Adrenal gland (tissue), 9 donors: ENCODE measurements at regions not wholly inside any gene's neighbourhood (a gene's known extent, or its start where the extent isn't known, plus 50 kb on each side); places are given as distances from the start of the nearest gene placed in this dataset.

Experiments used
- DNase-seq, 7 donors: peaks; one replicate each; pipeline ENCODE4 v3.0.0-alpha.2; 2019 to 2020
- H3K27ac ChIP-seq, 5 donors: fragments of 200-600 bp; sonication (generic) in 4 of 5; 1 replicate in 3 of 5; 2 replicates in 2 of 5; pipeline versions ENCODE4 v1.5.1 to v1.8.0; 2016 to 2020; ENCODE audit warnings: mild to moderate bottlenecking in 1 of 5
- H3K27me3 ChIP-seq: fragments of 200-600 bp; 2 replicates; pipeline ENCODE4 v1.8.0; 2021
- H3K36me3 ChIP-seq, 2 donors: fragments of 200-600 bp; replicated peaks in 1 of 2; 1 replicate in 1 of 2; 2 replicates in 1 of 2; pipeline versions ENCODE4 v1.5.1 to v1.8.0; 2018 to 2022
- H3K4me1 ChIP-seq, 2 donors: fragments of 200-600 bp; replicated peaks in 1 of 2; 1 replicate in 1 of 2; 2 replicates in 1 of 2; pipeline versions ENCODE4 v1.5.1 to v1.8.0; 2018 to 2021
- H3K4me3 ChIP-seq, 4 donors: fragments of 200-600 bp; sonication (generic) in 3 of 4; one replicate each; pipeline ENCODE4 v1.5.1; 2016 to 2018
- H3K9me3 ChIP-seq, 3 donors: fragments of 200-600 bp; sonication (generic) in 1 of 3; replicated peaks in 1 of 3; 1 replicate in 2 of 3; 2 replicates in 1 of 3; pipeline versions ENCODE4 v1.5.1 to v1.8.0; 2016 to 2021
- POLR2A ChIP-seq, 2 donors: fragments of 450-650 bp; IDR thresholded peaks; one replicate each; pipeline ENCODE4 v1.6.1; 2017; ENCODE audit warnings: antibody characterized with exemption in 2 of 2, mild to moderate bottlenecking in 2 of 2, moderate library complexity in 1 of 2
- WGBS, 4 donors: extraction: QIAGEN DNeasy Blood & Tissue Kit in 2 of 4; methylation state at CpG; one replicate each; pipeline versions ENCODE4 v1.1.5 to v1.1.7; 2013 to 2017; 5-methylcytosine and 5-hydroxymethylcytosine counted together
- intact Hi-C, 2 donors: fragments of 100-400 bp; cut with DNase I; formaldehyde crosslinking; loops; one replicate each; pipeline versions ENCODE4 v1.14.1 to v1.15.0; 2022 to 2023
- TF ChIP-seq, protein P1 (sequence below), 6 experiments: fragments of 450-650 bp in 4 of 6; fragments of 200-600 bp in 2 of 6; sonication (generic) in 1 of 6; IDR thresholded peaks; 1 replicate in 5 of 6; 2 replicates in 1 of 6; pipeline versions ENCODE4 v1.5.1 to v1.8.0; 2016 to 2021; ENCODE audit warnings: antibody characterized with exemption in 6 of 6, mild to moderate bottlenecking in 2 of 6, moderate library complexity in 1 of 6
- donor health status: healthy with polysubstance abuse.
- donor health status: Bipolar disorder and iron deficiency.
- donor health status: DM: yes; HTN: yes; CAD: no.
- donor health status: DM: no; HTN: no; CAD: no.
- donor health status: DM: no; HTN: no; CAD: no.

DNA sequence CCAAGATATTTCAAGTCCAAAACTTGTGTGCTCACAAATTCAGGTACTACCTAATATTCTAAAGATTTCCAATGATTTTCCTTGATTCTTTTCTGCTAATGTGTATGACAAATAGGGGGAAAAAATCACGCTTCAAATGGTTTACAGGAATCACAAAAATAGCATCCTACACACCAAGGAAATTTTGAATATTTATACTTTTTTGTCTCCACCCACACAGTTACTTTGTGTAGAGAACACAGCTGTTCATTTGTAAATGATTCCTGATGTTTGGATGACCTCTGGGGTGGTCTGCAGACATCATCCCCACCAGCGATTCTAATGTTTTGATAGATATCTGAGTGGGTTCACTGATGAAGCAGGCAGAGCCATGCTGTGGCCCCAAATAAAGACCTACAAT is 260.6 kb upstream of the NCKAP5 start:
- Histone ChIP-seq H3K4me1 (no peaks in the 10 kb centered on the region), H3K27me3 (no peaks in the 10 kb centered on the region), H3K4me3 (no peak overlapping the region), H3K9me3 (no peaks in the 10 kb centered on the region), H3K27ac (no peak overlapping the region), H3K36me3 (no peaks in the 10 kb centered on the region)
- TF ChIP-seq, protein P1, sequence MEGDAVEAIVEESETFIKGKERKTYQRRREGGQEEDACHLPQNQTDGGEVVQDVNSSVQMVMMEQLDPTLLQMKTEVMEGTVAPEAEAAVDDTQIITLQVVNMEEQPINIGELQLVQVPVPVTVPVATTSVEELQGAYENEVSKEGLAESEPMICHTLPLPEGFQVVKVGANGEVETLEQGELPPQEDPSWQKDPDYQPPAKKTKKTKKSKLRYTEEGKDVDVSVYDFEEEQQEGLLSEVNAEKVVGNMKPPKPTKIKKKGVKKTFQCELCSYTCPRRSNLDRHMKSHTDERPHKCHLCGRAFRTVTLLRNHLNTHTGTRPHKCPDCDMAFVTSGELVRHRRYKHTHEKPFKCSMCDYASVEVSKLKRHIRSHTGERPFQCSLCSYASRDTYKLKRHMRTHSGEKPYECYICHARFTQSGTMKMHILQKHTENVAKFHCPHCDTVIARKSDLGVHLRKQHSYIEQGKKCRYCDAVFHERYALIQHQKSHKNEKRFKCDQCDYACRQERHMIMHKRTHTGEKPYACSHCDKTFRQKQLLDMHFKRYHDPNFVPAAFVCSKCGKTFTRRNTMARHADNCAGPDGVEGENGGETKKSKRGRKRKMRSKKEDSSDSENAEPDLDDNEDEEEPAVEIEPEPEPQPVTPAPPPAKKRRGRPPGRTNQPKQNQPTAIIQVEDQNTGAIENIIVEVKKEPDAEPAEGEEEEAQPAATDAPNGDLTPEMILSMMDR (IDR thresholded peaks at IDR 0.05) = no peak
- TF ChIP-seq POLR2A (IDR thresholded peaks at IDR 0.05) = no peak
- no peak for DNase-seq
- 36 to 49% (median 41%) methylated on average over 2 of the region's 2 CpGs for WGBS, 4 donors
- intact Hi-C loops = no loop called here

DNA sequence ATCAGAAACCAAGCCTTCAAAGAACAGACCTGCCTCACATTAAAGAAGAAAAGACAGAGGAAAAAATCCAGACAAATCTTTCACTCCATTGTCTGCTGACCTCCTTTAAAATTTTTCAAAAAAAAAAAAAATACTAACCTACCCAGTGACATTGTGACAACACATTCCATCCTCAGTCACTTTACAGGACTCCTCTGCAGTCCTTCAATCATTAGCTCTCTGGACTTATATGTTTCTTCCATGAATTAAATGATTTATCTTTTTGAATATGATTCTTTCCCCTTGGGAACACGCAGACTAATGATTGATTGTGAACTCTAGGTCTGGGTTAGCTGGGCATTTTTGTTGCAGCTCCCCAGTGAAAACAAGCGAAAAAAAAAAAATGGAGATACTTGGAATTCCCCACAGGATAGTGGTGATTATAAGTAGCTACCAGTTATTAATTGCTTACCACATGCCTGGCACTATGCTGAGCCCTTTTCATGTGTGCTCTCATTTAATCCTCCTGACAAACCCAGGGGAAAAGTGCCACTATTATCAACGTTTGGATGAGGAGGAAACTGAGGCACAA is 261.3 kb upstream of the NCKAP5 start:
- H3K4me1 ChIP-seq = no peaks in the 10 kb centered on the region
- H3K4me3 ChIP-seq = no peak overlapping the region
- no peaks in the 10 kb centered on the region for H3K9me3 ChIP-seq
- intact Hi-C loops = no loop called here
- H3K36me3 ChIP-seq = no peaks in the 10 kb centered on the region
- 19 to 39% (median 30%) methylated on average over 3 of the region's 3 CpGs for WGBS, 4 donors
- no peaks in the 10 kb centered on the region for H3K27me3 ChIP-seq
- TF ChIP-seq, protein P1 (IDR thresholded peaks at IDR 0.05) = no peak
- no peak for TF ChIP-seq POLR2A (IDR thresholded peaks at IDR 0.05)
- H3K27ac ChIP-seq = no peak overlapping the region
- no peak for DNase-seq

DNA sequence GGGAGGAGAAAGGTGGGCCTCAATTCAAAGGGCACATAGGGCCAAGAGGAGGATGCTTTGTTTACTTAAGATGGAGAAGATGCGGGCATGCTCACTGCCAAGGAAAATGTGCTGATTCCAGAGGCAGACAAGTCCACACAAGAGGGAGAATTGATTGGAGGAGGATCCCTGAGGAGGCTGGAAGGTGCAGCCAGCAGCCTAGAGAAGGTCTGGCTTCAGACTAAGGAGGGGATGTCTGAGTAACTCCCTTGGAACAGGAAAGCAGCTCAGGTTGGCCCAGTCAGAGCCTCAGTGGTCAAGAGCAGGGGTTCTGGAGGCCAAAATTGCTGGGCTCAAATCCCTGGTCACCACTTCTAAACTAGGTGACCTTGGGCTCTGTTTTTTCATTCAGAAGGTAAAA is 265.5 kb upstream of the NCKAP5 start:
- intact Hi-C loops = no loop called here
- no peaks in the 10 kb centered on the region for H3K36me3 ChIP-seq
- H3K9me3 ChIP-seq = no peaks in the 10 kb centered on the region
- H3K4me1 ChIP-seq = no peaks in the 10 kb centered on the region
- TF ChIP-seq, protein P1 (IDR thresholded peaks at IDR 0.05) = no peak
- no peak for TF ChIP-seq POLR2A (IDR thresholded peaks at IDR 0.05)
- 63 to 86% (median 69%) methylated on average over 1 of the region's 1 CpG for WGBS, 4 donors
- no peak overlapping the region for H3K4me3 ChIP-seq
- no peak for DNase-seq
- H3K27ac ChIP-seq = no peak overlapping the region
- H3K27me3 ChIP-seq = no peaks in the 10 kb centered on the region

DNA sequence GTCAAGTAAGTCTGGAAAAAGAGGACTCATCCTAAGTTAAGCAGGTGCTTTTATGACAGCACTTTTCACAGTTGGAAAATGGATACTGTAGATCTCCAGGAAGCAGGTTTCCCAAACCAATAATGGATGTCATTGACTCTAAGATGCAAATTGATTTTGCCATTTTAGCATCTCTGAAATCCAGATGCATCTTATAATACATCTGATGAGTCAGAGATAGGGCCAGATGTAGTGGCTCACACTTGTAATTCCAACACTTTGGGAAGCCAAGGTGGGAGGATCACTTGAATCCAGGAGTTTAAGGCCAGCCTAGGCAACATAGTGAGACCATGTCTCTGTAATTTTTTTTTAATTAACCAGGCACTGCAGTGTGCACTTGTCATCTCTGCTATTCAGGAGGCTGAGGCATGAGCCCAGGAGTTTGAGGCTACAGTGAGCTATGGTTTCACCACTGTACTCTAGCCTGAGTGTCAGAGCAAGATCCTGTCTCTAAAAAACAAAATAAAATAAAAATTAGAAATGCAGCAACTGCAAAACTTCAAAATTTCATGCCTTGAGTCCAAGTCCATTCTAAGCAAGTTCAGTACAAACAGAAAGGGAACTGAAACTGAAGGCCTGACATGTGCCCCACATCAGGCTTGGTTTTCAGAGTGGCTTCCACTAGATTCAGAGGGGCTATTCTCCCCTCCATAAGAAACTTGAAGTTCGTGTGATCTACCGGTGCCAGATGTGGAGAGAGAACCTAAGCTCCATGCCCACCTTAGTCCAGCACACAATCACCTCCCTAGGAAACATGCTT is 267.8 kb upstream of the NCKAP5 start:
- 40 to 96% (median 85%) methylated on average over 2 of the region's 2 CpGs for WGBS, 4 donors

More for the DNA sequence above, 267.8 kb upstream of the NCKAP5 start:
- intact Hi-C loops = no loop called here
- Histone ChIP-seq H3K27ac (no peak overlapping the region), H3K9me3 (no peaks in the 10 kb centered on the region), H3K27me3 (no peaks in the 10 kb centered on the region), H3K4me3 (no peak overlapping the region), H3K4me1 (no peaks in the 10 kb centered on the region), H3K36me3 (no peaks in the 10 kb centered on the region)
- no peak for DNase-seq
- no peak for TF ChIP-seq POLR2A (IDR thresholded peaks at IDR 0.05)
- TF ChIP-seq, protein P1 (IDR thresholded peaks at IDR 0.05) = no peak
